ENCODE measurements at regions not wholly inside any gene's neighbourhood (a gene's known extent, or its start where the extent isn't known, plus 50 kb on each side); places are given as distances from the start of the nearest gene placed in this dataset.
"Not testable (repeated sequence)": the region's sequence is repeated elsewhere in the genome, so short reads cannot be mapped to it uniquely, and the experiment has no call there.

DNA sequence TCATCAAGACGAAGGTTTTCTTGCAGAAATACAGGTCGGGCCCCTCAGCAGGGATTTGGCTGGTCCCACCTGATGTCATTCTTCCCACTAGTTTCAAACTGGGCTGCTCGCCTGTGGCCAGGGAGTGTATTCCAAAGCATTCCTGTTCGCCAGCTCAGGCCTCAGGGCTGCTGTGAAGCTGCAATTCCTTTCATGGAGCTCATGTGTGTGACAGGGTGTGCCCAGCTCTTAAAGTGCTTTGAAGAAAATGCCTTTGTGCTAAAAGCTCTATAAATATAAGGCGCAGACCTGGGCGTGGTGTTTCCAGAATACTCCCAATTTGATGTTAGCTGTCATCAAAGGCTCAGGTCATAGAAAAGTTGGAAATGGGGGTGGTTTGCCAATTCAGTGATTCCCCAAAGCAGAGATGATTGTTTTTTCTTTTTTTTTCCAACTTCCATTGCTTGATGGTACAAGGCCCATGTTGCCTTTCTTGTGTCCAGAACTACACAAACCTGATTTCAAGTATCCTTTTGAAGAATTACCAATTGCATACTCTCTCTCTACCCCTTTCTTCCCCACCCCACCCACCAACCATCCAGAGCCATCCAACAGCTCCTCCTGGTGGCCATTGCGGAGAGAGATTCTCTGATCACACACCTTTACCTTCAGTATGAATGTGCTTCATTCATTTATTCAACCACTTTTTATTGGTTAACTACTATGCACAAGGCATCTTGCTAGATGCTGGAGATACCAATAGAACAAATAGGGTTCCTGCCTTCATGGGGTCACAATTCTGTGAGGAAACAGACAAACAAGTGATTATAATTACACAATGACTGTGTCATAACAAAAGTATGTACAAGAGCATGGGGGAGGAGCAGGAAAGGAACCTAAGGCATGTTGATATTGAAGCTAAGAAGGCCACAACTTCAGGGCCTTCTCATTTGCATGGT, 297.3 kb upstream of the LYZL1 start:
- no peak for DNase-seq

DNA sequence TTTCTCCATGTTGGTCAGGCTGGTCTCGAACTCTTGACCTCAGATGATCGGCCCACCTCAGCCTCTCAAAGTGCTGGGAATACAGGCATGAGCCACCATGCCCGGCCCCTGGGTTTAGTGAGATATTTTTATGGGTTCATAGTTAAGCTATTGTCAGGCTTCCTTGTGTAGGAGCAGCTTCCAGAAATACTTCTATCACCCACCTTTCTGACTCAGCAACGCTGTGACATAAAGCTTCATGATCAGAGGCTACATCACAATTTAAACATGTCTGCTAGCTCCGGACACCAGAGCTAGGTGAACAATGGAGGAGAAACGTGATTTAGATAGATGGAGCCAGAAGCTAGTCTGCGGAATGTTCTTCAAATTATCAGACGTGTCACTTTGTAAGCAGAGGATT, 295.8 kb upstream of the LYZL1 start:
- DNase-seq, result no peak

DNA sequence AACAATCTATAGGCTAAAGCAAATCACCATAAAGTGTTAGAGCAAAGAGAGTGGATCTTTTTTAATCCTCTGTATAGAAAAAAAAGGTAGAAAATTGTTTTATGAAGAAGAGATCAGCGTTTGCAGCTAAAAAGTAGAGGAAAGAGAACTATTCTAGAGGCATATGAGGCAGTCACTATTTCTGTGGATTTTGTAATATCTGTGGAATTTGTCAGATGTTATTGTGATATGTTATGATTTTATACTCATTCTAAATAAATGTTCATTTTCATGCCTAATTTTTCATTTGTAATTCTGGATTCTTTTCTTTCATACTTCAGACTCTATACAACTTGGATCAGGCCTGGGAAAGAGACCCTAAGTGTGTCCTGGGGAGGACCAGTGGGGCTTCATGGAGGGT, 295.0 kb upstream of the LYZL1 start:
- no peak for DNase-seq

DNA sequence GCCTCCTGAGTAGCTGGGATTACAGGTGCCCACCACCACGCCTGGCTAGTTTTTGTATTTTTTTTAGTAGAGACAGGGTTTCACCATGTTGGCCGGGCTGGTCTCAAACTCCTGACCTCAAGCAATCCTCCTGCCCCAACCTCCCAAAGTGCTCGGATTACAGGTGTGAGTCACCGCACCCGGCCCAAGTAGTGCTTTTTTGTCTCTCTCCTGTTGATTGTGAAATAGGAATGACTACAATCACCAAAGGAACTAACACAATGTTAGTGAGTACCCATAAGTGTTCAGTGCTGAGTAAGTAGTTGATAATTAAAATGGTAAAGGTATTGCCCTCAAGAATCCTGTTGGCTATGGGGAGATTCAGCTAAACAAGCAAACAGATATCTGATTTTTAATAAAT, 294.1 kb upstream of the LYZL1 start:
- DNase-seq, result not testable (repeated sequence)

DNA sequence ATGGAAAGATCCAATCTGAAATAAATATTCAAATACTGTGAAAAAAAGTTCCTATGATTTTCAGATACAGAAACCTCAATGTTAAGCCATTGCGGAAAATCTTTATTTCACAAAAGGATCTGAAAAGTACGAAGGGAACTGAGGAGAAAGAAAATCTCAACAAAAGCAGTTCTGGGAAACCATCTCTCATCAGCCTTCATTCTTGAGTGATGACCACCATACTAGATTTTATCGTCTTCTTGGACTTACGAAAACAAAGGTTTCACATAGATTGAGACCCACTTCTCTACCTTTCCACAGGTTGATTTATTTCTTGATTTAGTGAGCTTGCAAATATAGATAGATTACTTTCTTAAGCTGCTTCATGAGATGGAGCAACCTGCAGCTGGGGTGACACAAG, 293.4 kb upstream of the LYZL1 start:
- DNase-seq, result no peak

DNA sequence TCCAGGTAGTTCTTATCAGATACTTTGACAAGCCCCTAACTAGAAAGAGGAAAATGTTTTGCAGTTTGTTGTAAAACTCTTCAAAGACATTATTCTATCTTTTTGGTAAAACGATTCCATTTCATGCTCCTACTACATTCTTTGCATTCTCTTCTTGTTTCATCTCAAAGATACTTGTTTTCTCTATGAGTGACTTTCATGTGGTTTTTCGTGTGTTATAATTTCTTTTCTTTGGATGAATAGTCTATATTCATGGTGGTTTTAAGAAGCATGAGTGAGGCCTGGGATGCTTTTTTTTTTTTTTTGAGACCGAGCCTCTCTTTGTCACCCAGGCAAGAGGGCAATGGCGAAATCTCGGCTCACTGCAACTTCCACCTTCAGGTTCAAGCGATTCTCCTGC, 292.5 kb upstream of the LYZL1 start:
- DNase-seq, result no peak

DNA sequence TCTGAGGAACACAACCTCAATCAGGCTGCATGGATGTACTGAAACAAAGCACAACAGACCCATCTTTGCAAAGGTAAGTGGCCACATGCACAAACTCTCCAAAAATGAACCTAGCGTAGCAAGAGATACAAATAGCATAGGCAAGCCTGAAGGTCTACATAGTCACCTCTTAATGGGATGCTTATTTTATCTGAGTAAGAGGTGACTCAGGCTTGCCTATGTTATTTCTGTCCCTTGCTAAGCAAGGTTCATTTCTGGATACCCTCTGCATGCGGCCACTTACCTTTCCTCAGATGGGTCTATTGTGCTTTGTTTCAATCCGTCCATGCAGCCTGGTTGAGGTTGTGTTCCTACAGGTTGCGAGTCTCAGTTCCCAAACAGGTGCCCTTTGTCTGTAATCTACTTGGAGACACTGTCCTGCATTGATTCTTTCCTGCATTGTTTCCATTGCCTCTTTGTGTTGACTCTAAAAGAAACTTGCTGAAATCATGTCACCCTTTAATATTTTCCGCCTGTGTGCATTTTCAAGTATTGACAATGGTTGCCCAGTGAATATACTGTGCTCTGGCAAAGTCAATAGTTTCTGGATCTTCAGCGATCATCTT, 291.8 kb upstream of the LYZL1 start:
- no peak for DNase-seq

DNA sequence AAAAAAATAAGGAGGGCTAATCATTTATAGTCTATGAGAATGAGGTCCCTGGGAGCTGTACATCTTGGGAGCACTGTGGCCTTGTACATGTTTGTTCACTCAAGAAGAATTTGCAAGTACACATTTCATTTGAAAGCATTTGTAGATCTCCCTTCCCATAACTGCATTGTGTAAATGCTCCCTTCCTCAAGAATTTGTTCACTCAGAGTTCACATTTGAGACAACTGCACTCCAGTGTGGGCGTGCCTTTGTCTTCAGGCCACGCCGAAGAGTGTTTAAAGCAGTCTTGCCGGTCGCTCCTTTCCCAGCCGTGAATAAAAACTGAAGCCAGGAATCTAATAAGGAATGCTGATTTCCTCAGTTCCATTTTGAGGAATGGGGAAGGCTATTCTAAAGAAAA, 291.1 kb upstream of the LYZL1 start:
- DNase-seq, result no peak

DNA sequence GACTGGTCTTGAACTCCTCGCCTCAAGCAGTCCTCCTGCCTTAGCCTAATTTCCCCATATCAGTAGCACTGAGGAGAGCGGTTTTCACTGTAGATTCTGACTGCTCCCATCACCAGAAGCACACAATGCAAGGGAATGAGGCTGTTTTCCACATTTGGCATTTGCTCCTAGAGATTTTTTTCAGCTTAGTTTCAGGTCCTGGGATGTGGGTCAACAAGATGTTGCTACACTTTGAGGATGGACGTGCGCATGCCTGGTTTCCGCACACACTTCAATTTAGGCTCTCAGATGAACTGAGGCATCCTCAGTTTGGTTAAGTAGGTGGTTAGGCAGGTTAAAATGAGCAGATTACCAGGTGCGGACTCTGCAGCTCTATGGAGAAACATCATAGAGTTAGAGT, 287.1 kb upstream of the LYZL1 start:
- no peak for DNase-seq

DNA sequence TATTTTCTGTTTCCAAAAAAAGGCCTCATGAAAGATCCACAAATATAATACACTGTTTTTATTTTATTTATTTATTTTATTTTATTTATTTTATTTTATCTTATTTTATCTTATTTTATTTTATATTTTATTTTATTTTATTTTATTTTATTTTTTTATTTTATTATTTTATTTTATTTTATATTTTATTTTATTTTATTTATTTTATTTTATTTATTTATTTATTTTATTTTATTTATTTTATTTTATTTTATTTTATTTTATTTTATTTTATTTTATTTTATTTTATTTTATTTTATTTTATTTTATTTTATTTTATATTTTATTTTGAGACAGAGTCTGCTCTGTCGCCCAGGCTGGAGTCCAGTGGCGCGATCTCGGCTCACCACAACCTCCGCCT, 285.9 kb upstream of the LYZL1 start:
- not testable (repeated sequence) for DNase-seq

DNA sequence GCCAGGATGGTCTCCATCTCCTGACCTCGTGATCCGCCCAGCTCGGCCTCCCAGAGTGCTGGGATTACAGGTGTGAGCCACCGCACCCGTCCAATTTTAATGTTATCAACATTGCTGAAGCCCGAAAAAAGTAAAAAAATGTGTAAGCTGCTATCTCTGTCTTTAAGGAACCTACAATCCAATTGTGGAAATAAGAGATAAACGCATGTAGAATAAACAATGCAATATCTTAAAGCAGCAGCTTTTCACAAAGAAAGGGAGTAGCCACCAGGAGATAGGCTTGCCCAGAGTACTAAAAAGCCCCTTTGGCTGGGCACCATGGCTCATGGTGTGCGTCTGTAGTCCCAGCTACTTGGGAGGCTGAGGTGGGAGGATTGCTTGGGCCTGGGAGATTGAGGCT, 282.9 kb upstream of the LYZL1 start:
- no peak for DNase-seq

DNA sequence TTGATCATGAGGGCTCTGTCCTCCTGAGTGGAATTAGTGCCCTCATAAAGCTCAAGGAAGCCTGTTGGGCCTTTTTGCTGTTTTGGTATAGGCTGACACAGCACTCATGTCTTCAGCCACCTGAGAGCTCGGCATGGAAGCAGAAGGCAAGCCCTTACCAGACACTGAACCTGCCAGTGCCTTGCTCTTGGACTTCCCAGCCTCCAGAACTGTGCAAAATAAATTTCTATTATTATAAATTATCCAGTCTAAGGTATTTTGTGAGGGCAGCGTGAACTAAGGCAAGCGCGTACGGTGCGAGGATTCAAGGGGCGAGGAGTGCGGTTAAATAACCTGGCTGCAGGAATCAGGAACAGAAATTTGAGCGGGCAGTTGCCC, 281.5 kb upstream of the LYZL1 start:
- no peak for DNase-seq

DNA sequence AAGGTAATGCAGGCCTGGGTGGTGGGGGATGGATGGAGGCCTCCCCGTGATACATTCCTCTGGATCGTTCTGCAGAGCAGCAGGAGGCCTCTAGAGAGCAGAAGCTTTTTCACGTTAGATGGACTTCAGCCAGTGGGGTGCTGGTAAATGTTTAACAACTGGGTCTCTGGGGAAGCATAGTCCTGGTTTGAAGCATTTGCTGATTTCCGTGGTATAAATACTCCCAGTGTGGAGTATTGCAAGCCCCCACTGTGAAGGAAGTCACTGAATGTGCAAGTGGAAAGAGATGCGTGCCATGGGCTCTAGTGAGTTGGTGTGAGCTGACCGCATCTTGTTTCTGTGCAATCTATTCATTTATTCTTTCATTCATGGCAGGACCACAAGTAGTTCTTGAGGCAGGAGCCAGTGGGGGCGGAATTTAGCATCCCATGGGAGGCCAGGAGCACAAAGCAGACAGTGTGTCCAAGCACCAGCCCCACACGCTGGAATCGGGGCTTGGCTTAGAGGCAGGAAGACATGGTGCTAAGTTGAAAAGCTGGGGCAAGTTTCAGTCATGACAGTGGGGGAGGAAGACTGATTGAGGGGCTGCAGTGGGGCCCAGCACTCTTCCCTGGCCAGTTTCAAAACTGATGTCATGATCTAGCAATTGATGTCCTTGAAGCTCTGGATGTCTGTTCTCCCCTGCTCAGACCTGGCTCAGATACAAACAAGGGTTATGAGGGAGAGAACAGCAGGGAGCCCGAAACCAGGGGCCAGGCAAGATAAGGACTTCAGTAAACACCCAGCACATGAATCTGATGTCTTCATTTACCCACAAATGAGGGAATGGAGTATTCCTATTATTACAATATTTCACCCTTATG, 280.9 kb upstream of the LYZL1 start:
- no peak for DNase-seq

DNA sequence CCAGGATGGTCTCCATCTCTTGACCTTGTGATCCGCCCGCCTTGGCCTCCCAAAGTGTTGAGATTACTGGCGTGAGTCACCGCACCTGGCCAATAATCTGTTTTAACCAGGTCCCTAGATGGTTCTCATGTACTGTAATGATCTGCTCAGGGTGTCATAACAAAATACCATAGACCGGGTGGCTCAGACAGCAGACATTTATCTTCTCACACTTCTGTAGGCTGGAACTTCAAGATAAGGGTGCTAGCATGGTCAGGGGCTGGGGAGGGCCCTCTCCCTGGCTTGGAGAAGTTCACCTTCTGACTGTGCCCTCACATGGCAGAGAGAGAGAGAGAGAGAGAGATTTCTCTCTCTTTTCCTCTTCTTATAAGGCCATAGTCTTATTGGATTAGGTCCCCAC, 279.4 kb upstream of the LYZL1 start:
- DNase-seq, result no peak

DNA sequence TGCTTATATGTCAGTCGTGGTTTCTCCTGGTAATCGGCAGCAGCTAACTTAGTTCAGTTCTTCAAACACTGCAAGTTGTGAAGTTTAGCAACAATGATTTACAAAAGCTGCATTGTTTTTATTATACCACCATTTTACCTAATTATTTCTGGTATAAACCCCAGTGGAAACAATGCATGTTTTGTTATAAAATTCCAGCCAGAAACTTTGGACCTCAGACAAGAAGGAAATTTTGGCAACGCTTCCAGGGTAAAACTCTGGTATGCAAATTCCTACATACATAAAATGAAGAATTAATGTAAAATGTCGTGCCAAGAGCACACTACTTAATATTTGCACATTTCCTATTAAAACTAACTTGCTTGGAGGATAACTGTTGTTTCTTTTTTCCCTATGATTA, 277.4 kb upstream of the LYZL1 start:
- DNase-seq, result no peak

DNA sequence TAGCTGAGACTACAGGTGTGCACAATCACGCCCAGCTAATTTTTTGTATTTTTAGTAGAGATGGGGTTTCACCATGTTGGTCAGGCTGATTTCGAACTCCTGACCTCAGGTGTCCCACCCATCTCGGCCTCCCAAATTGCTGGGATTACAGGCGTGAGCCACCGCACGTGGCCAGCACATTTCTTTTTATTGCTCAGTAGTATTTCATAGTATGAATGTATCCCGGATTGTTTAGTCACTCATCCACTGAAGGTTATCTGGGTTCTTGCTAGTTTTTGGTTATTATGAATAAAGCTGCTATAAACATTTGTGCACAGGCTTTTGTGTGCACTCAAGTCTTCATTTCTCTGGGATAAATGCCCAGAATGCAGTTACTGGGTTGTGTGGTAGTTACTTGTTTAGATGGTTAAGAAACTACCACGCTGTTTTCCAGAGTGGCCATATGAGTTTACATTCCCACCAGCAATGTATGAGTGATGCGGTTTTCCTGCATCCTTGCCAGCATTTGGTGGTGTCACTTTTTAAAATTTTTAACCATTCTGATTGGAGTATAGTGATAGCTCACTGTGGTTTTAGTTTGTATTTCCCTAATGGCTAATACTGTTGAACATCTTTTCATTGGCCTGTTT, 275.8 kb upstream of the LYZL1 start:
- no peak for DNase-seq

DNA sequence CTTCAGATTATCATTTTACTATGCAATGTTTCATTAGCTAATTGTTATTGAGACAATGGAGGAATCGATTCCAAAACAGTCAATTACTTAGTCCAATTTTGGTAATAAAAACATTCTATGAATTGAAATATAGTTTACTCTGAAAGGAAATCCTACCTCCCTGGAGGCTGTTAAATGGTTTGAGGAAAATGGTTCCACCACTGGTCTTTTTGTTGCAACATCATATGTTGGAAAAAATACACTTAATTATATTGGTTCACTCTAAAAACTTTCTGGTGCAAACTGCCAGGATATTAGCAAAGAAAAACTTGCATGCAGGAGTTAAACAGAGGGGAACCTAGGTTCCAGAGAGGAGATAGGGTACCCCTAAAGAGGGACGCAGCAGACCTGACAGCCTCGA, 267.3 kb upstream of the LYZL1 start:
- no peak for DNase-seq

DNA sequence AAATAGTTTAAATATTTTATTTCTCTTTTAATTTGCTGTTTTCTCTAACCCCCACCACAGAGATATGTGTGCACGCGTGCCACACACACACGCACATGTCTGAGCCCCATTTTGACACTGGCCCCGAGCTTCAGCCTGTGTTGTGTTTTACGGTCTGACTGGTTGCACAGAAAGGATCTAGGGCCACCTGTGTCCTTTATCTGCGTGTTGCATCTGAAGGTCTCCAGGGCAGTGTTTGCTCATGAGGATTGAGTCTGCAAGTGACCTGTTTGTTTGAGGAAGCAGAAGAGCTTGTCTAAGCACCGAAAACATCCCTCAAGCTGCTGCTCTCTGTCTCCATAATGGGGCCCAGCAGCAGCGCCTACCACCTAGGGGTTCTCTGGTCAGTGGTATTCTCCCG, 266.4 kb upstream of the LYZL1 start:
- no peak for DNase-seq

DNA sequence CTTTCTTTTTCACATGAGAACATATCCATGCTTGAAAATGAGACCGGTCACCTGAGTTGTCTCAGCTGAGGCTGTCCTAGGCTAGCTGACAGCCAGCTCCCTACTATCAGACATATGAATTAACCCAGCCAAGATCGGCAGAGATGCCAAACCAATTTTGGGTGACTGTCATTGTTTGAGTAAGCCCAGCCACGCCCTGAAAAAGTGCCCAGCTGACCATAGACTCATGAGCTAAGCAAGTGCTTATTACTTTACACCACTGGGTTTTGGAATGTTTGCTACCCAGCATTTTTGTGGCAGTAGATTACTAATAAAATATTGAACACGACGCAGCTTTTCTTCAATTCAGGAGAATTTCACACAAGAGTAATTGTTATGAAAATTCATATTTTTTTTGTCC, 265.2 kb upstream of the LYZL1 start:
- no peak for DNase-seq

DNA sequence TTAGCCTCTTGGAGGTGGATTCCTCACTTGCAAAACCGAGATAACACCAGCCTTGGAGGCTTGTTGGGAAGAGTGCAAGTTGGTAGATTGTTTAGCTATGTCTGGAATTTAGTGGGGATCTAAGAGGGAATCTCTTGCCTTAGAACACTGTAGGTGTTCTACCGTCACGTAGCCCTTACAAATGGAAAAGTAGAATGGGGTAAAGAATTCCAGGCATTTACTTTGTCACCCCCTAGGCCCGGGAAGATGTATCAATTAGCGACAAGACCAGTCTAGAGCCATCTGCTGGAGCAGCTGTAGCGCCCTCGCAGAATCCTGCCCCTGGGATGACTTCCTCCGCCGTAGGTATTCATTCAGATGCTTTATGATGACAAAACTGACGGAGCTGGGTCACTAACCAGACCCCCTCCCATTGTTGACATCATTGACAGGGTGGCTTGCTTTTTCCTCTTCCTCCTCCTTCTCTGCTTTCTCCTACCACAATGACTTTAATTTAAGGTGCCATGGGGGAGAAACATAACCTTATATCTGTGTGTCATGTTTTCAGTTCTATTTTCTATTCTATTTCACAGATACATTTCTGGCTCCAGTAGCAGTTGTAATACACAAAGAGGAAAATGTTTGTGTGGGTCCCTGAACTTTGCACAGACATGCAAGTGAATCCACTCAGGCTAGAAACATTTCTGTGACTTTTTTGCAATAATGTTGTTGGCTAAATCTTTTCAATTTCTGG, 262.6 kb upstream of the LYZL1 start:
- no peak for DNase-seq

DNA sequence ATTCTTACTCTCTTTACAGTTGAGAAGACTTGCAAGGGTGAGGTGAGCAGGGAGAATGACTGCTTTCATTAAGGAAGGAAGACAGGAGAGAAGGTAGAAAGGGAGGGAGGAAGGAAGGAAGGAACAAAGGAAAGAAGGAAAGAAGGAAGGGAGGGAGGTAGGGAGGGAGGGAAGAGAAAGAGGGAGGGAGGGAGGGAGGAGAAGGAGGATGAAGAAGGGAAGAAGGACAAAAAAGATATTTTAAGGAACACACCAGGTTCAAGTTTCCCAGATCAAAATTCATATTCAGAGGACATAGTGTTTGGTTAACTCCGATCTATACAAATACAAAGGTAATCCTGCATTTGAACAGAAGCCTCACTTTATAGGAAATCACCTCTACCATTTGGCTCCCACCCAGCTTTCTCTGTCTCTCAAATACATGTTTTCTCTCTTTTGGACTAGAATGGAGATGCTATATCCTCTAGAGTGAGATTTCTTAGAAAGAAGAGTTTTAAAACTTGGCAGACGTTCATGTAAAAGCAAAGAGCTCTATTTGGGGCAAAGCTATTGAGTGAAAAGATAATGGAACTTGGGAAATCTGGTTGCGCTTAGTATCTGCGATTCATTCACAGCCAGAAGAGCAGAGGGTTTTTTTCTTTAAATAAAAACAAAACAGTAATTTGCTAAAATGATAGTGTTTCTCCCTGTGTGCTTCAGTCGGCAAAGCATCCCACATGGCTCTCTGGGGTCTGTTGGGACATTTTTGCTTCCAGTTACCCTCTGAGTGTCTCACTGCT, 261.9 kb upstream of the LYZL1 start:
- no peak for DNase-seq

Data from left kidney (tissue), 1 donor.